HEK293 (cell line): ENCODE measurements at regions not wholly inside any gene's neighbourhood (a gene's known extent, or its start where the extent isn't known, plus 50 kb on each side); places are given as distances from the start of the nearest gene placed in this dataset.
"Not testable (repeated sequence)": the region's sequence is repeated elsewhere in the genome, so short reads cannot be mapped to it uniquely, and the experiment has no call there.

Experiments
- CTCF ChIA-PET: fragments of 350-600 bp; formaldehyde crosslinking; extraction: SDS; loops from one replicate; lab custom pipeline; 2021; ENCODE audit warnings: antibody characterized with exemption; lab: Yijun Ruan, JAX
- POLR2A ChIA-PET: fragments of 300-600 bp; formaldehyde crosslinking; extraction: SDS; loops from one replicate; lab custom pipeline; 2020; ENCODE audit warnings: antibody characterized with exemption, inconsistent platforms; lab: Yijun Ruan, JAX
- H3K27ac ChIP-seq: fragments of 200-500 bp; sonication (Bioruptor generic); 2 replicates; pipeline ENCODE4 v1.5.1; 2014; ENCODE audit warnings: low read depth, low read length, control low read depth, inconsistent platforms; ENCODE audit errors: extremely low read depth
- H3K36me3 ChIP-seq, 2 experiments: fragments of 200-500 bp in 1 of 2; sonication (Bioruptor generic) in 1 of 2; 1 replicate in 1 of 2; 2 replicates in 1 of 2; pipeline ENCODE4 v1.5.1; 2014 to 2017; ENCODE audit warnings: inconsistent platforms in 2 of 2, low read length in 2 of 2; ENCODE audit not compliant: control insufficient read depth in 2 of 2, insufficient read depth in 1 of 2
- H3K4me1 ChIP-seq: fragments of 200-500 bp; sonication (Bioruptor generic); 2 replicates; pipeline ENCODE4 v1.5.1; 2014; ENCODE audit warnings: mild to moderate bottlenecking, low read length, inconsistent platforms; ENCODE audit not compliant: control insufficient read depth, insufficient read depth
- H3K4me3 ChIP-seq: 2 replicates; pipeline ENCODE4 v1.5.1; 2011; ENCODE audit warnings: low read depth, mild to moderate bottlenecking, control low read depth, low read length, moderate library complexity
- H3K9me3 ChIP-seq: fragments of 200-500 bp; sonication (Bioruptor generic); 2 replicates; pipeline ENCODE4 v1.5.1; 2014; ENCODE audit warnings: low read depth, low read length, inconsistent platforms; ENCODE audit not compliant: control insufficient read depth, insufficient read depth
- FEZF1 ChIP-seq: fragments of 450-650 bp; formaldehyde crosslinking; IDR thresholded peaks from 2 replicates; pipeline ENCODE4 v1.5.1; 2016; ENCODE audit warnings: missing biosample characterization, missing genetic modification characterization
- KLF9 ChIP-seq: fragments of 450-650 bp; formaldehyde crosslinking; IDR thresholded peaks from 2 replicates; pipeline ENCODE4 v1.5.1; 2016; ENCODE audit warnings: missing biosample characterization, missing genetic modification characterization, low read depth
- REPIN1 ChIP-seq: fragments of 450-650 bp; formaldehyde crosslinking; IDR thresholded peaks from 2 replicates; pipeline ENCODE4 v1.5.1; 2017; ENCODE audit warnings: missing biosample characterization, missing genetic modification characterization, low read depth
- SP2 ChIP-seq: fragments of 450-650 bp; formaldehyde crosslinking; IDR thresholded peaks from 2 replicates; pipeline ENCODE4 v1.5.1; 2016; ENCODE audit warnings: missing biosample characterization, missing genetic modification characterization
- SP7 ChIP-seq: fragments of 450-650 bp; formaldehyde crosslinking; IDR thresholded peaks from 2 replicates; pipeline ENCODE4 v1.5.1; 2016; ENCODE audit warnings: missing biosample characterization, missing genetic modification characterization
- ZIC2 ChIP-seq: fragments of 450-650 bp; formaldehyde crosslinking; IDR thresholded peaks from 2 replicates; pipeline ENCODE4 v1.5.1; 2016; ENCODE audit warnings: missing biosample characterization, missing genetic modification characterization
- ZNF473 ChIP-seq: fragments of 450-650 bp; formaldehyde crosslinking; IDR thresholded peaks from 2 replicates; pipeline ENCODE4 v1.5.1; 2017; ENCODE audit warnings: missing biosample characterization, missing genetic modification characterization
- ZNF514 ChIP-seq: fragments of 450-650 bp; formaldehyde crosslinking; IDR thresholded peaks from 2 replicates; pipeline ENCODE4 v1.5.1; 2016; ENCODE audit warnings: missing biosample characterization, missing genetic modification characterization
- ZNF600 ChIP-seq: fragments of 450-650 bp; formaldehyde crosslinking; IDR thresholded peaks from 2 replicates; pipeline ENCODE4 v1.5.1; 2016; ENCODE audit warnings: missing biosample characterization, missing genetic modification characterization
- ZNF624 ChIP-seq: fragments of 450-650 bp; formaldehyde crosslinking; IDR thresholded peaks from 2 replicates; pipeline ENCODE4 v1.5.1; 2017; ENCODE audit warnings: missing biosample characterization, missing genetic modification characterization
- ZNF664 ChIP-seq: fragments of 450-650 bp; formaldehyde crosslinking; IDR thresholded peaks from 2 replicates; pipeline ENCODE4 v1.5.1; 2016; ENCODE audit warnings: missing biosample characterization, missing genetic modification characterization
- ZNF670 ChIP-seq: fragments of 450-650 bp; formaldehyde crosslinking; IDR thresholded peaks from 2 replicates; pipeline ENCODE4 v1.5.1; 2016; ENCODE audit warnings: missing biosample characterization, missing genetic modification characterization, low read depth
- TF ChIP-seq, protein P1 (sequence below): fragments of 450-650 bp; formaldehyde crosslinking; IDR thresholded peaks from 2 replicates; pipeline ENCODE4 v1.5.1; 2016; ENCODE audit warnings: missing biosample characterization, missing genetic modification characterization, low read depth
- TF ChIP-seq, protein P2 (sequence below): fragments of 450-650 bp; formaldehyde crosslinking; IDR thresholded peaks from 2 replicates; pipeline ENCODE4 v1.5.1; 2016; ENCODE audit warnings: missing biosample characterization, missing genetic modification characterization
- TF ChIP-seq, protein P3 (sequence below): fragments of 450-650 bp; formaldehyde crosslinking; IDR thresholded peaks from 2 replicates; pipeline ENCODE4 v1.5.1; 2016; ENCODE audit warnings: missing biosample characterization, missing genetic modification characterization
- TF ChIP-seq, protein P4 (sequence below): fragments of 450-650 bp; formaldehyde crosslinking; IDR thresholded peaks from 2 replicates; pipeline ENCODE4 v1.5.1; 2016; ENCODE audit warnings: missing biosample characterization, missing genetic modification characterization

DNA sequence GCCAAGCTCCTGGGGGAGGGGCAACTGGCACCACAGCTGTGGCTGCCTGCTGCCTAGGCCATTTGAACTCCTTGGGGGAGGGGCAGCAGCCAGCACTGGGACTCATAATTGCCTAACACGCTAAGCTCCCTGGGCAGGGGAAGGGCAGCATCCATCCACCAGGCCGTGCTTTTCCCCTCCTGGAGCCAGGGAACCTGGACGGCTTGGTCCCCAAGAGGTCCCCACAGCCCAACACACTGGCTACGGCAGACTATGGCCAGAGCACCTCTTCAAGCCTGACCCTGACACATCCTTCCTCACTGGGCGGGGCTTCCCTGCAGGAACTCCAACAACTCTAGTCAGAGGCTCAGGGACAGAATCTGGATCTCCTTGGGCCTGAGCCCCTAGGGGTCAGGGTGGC is 269.4 kb downstream of the RNF144B start:
- POLR2A ChIA-PET: no interaction called here
- CTCF ChIA-PET: no interaction called here
- no peak overlapping the region for H3K4me3 ChIP-seq
- no peaks in the 10 kb centered on the region for H3K9me3 ChIP-seq
- no peaks in the 10 kb centered on the region for H3K4me1 ChIP-seq
- no peak overlapping the region for H3K27ac ChIP-seq
- no peaks in the 10 kb centered on the region for H3K36me3 ChIP-seq
- TF ChIP-seq ZNF600 (no peak), ZIC2 (0 out of 2 replicates have a peak, but pooled peaks have one; percentile 10)
- TF ChIP-seq, all 188 proteins: peak for 1

DNA sequence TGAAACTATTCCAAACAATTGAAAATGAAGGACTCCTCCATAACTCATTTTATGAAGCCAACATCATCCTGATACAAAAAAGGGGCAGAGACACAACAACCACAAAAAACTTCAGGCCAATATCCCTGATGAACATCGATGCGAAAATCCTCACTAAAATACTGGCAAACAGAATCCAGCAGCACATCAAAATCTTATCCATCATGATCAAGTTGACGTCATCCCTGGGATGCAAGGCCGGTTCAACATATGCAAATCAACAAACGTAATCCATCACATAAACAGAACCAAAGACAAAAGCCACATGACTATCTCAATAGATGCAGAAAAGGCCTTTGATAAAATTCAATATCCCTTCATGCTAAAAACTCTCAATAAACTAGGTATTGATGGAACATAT is 272.8 kb downstream of the RNF144B start:
- POLR2A ChIA-PET, H3K4me1 ChIP-seq, H3K9me3 ChIP-seq, H3K4me3 ChIP-seq, H3K36me3 ChIP-seq, H3K27ac ChIP-seq: not testable (repeated sequence)
- TF ChIP-seq, protein P1, sequence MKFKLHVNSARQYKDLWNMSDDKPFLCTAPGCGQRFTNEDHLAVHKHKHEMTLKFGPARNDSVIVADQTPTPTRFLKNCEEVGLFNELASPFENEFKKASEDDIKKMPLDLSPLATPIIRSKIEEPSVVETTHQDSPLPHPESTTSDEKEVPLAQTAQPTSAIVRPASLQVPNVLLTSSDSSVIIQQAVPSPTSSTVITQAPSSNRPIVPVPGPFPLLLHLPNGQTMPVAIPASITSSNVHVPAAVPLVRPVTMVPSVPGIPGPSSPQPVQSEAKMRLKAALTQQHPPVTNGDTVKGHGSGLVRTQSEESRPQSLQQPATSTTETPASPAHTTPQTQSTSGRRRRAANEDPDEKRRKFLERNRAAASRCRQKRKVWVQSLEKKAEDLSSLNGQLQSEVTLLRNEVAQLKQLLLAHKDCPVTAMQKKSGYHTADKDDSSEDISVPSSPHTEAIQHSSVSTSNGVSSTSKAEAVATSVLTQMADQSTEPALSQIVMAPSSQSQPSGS (tag by site-specific recombination): peak; percentile 61
- CTCF ChIA-PET: interaction anchor here (0.6 kb wide), 1 partner anchor 1844 kb away, joined by 3 read pairs; no protein-coding TSS in a partner anchor

DNA sequence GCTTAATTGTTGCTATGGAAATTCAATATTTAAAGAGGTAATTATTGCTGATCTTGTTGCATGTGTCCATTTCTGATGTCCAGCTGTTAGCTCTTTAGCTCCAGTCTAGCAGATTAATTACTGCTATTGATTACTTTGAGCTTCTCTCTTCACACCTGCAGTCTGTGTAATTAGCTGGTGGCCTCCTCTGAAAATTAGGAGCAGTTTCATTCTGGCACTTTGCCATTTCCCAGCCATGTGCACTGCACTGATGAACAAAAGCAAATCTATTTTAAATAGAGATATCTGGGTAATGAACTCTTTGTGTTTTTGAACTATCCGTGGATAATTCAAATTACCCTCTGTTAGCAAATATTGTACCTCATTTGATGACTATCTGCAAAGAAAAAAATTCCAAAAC is 275.9 kb downstream of the RNF144B start:
- TF ChIP-seq, protein P2, sequence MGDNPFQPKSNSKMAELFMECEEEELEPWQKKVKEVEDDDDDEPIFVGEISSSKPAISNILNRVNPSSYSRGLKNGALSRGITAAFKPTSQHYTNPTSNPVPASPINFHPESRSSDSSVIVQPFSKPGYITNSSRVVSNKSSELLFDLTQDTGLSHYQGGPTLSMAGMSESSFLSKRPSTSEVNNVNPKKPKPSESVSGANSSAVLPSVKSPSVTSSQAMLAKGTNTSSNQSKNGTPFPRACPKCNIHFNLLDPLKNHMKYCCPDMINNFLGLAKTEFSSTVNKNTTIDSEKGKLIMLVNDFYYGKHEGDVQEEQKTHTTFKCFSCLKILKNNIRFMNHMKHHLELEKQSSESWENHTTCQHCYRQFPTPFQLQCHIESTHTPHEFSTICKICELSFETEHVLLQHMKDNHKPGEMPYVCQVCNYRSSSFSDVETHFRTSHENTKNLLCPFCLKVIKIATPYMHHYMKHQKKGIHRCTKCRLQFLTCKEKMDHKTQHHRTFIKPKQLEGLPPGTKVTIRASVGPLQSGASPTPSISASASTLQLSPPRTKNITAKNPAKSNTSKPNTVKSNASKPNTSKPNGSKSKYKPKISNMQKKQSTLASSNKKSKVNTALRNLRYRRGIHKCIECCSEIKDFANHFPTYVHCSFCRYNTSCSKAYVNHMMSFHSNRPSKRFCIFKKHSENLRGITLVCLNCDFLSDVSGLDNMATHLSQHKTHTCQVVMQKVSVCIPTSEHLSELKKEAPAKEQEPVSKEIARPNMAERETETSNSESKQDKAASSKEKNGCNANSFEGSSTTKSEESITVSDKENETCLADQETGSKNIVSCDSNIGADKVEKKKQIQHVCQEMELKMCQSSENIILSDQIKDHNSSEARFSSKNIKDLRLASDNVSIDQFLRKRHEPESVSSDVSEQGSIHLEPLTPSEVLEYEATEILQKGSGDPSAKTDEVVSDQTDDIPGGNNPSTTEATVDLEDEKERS (tag by site-specific recombination): no peak
- TF ChIP-seq ZIC2 (no peak), ZNF664 (tag by site-specific recombination) (no peak), ZNF670 (tag by site-specific recombination) (no peak), REPIN1 (tag by site-specific recombination) (no peak), ZNF624 (tag by site-specific recombination) (no peak), KLF9 (tag by site-specific recombination) (no peak), ZNF473 (tag by site-specific recombination) (no peak), SP2 (tag by site-specific recombination) (no peak), FEZF1 (tag by site-specific recombination) (no peak), ZNF514 (tag by site-specific recombination) (no peak), SP7 (tag by site-specific recombination) (no peak)
- TF ChIP-seq, protein P3, sequence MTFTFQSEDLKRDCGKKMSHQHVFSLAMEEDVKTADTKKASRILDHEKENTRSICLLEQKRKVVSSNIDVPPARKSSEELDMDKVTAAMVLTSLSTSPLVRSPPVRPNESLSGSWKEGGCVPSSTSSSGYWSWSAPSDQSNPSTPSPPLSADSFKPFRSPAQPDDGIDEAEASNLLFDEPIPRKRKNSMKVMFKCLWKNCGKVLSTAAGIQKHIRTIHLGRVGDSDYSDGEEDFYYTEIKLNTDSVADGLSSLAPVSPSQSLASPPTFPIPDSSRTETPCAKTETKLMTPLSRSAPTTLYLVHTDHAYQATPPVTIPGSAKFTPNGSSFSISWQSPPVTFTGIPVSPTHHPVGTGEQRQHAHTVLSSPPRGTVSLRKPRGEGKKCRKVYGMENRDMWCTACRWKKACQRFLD: no peak
- TF ChIP-seq, protein P4, sequence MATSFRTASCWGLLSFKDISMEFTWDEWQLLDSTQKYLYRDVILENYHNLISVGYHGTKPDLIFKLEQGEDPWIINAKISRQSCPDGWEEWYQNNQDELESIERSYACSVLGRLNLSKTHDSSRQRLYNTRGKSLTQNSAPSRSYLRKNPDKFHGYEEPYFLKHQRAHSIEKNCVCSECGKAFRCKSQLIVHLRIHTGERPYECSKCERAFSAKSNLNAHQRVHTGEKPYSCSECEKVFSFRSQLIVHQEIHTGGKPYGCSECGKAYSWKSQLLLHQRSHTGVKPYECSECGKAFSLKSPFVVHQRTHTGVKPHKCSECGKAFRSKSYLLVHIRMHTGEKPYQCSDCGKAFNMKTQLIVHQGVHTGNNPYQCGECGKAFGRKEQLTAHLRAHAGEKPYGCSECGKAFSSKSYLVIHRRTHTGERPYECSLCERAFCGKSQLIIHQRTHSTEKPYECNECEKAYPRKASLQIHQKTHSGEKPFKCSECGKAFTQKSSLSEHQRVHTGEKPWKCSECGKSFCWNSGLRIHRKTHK (tag by site-specific recombination): no peak
- Histone ChIP-seq H3K27ac (no peak overlapping the region), H3K4me1 (no peaks in the 10 kb centered on the region), H3K9me3 (no peaks in the 10 kb centered on the region), H3K36me3 (no peaks in the 10 kb centered on the region), H3K4me3 (no peak overlapping the region)
- POLR2A ChIA-PET: no interaction called here
- CTCF ChIA-PET: interaction anchor here (0.7 kb wide), 2 partner anchors 70 kb away, joined by 3 read pairs; no protein-coding TSS in a partner anchor
